BJ (cell line): ENCODE measurements at regions not wholly inside any gene's neighbourhood (a gene's known extent, or its start where the extent isn't known, plus 50 kb on each side); places are given as distances from the start of the nearest gene placed in this dataset.

ENCODE experiments used
- CTCF ChIA-PET: fragments of 350-600 bp; formaldehyde crosslinking; extraction: SDS; loops from one replicate; lab custom pipeline; 2021; ENCODE audit warnings: antibody characterized with exemption, inconsistent platforms; lab: Yijun Ruan, JAX
- POLR2A ChIA-PET: fragments of 300-600 bp; sonication (Branson Sonifier 250); formaldehyde crosslinking; extraction: SDS; loops from one replicate; lab custom pipeline; 2021; ENCODE audit warnings: antibody characterized with exemption; lab: Charles Lee
- DNase-seq: peaks from one replicate; pipeline ENCODE4 v3.0.0-alpha.2; 2011; ENCODE audit warnings: low read depth
- H3K27me3 ChIP-seq: 2 replicates; pipeline ENCODE4 v1.6.0; 2011; ENCODE audit warnings: low read length; ENCODE audit not compliant: control insufficient read depth, insufficient read depth
- H3K36me3 ChIP-seq: 2 replicates; pipeline ENCODE4 v1.5.1; 2011; ENCODE audit warnings: low read length; ENCODE audit not compliant: control insufficient read depth, insufficient read depth
- H3K4me3 ChIP-seq: 2 replicates; pipeline ENCODE4 v1.5.1; 2011; ENCODE audit warnings: low read depth, mild to moderate bottlenecking, control low read depth, low read length
- CTCF ChIP-seq: IDR thresholded peaks from 2 replicates; pipeline ENCODE4 v1.5.1; 2011; ENCODE audit warnings: low read depth, mild to moderate bottlenecking, control low read depth, inconsistent platforms, low read length, moderate library complexity; ENCODE audit not compliant: insufficient read depth

- ChIA-PET CTCF (interaction anchor here (2.1 kb wide), 1 partner anchor 8 kb away, joined by 5 read pairs; no protein-coding TSS in a partner anchor), POLR2A (no interaction called here)
- no peaks in the 10 kb centered on the region for H3K27me3 ChIP-seq
- H3K36me3 ChIP-seq: no peaks in the 10 kb centered on the region
- TF ChIP-seq CTCF: no peak
- H3K4me3 ChIP-seq: no peak overlapping the region
- DNase-seq: no peak
These were observed 345.5 kb upstream of the MAP3K7 start for GRCh38 chr6:90932351-90932750.

- POLR2A ChIA-PET: no interaction called here
- no peak for TF ChIP-seq CTCF
- Histone ChIP-seq H3K4me3 (no peak overlapping the region), H3K36me3 (no peaks in the 10 kb centered on the region), H3K27me3 (no peaks in the 10 kb centered on the region)
- DNase-seq: no peak
- CTCF ChIA-PET: interaction anchor here (1.6 kb wide), 1 partner anchor 12 kb away, joined by 5 read pairs; no protein-coding TSS in a partner anchor
These were observed 341.2 kb upstream of the MAP3K7 start for GRCh38 chr6:90928051-90928450.

GRCh38 chr6:90925726-90926125 is 338.9 kb upstream of the MAP3K7 start:
- Histone ChIP-seq H3K4me3 (no peak overlapping the region), H3K27me3 (no peaks in the 10 kb centered on the region), H3K36me3 (no peaks in the 10 kb centered on the region)
- ChIA-PET POLR2A (no interaction called here), CTCF (no interaction called here)
- TF ChIP-seq CTCF: no peak
- DNase-seq: no peak

- H3K27me3 ChIP-seq: no peaks in the 10 kb centered on the region
- no peak overlapping the region for H3K4me3 ChIP-seq
- ChIA-PET POLR2A (no interaction called here), CTCF (no interaction called here)
- H3K36me3 ChIP-seq: no peaks in the 10 kb centered on the region
- no peak for DNase-seq
- TF ChIP-seq CTCF: no peak
These were observed 335.5 kb upstream of the MAP3K7 start for GRCh38 chr6:90922325-90922724.

GRCh38 chr6:90918361-90918760 is 331.5 kb upstream of the MAP3K7 start:
- ChIA-PET CTCF (interaction anchor here (0.7 kb wide), 1 partner anchor 39 kb away, joined by 3 read pairs; no protein-coding TSS in a partner anchor), POLR2A (no interaction called here)
- no peaks in the 10 kb centered on the region for H3K27me3 ChIP-seq
- DNase-seq: no peak
- H3K36me3 ChIP-seq: no peaks in the 10 kb centered on the region
- TF ChIP-seq CTCF: no peak
- H3K4me3 ChIP-seq: no peak overlapping the region
